ENCODE measurements at regions not wholly inside any gene's neighbourhood (a gene's known extent, or its start where the extent isn't known, plus 50 kb on each side); places are given as distances from the start of the nearest gene placed in this dataset.

GRCh38 chr12:116425256-116426193 lies 133.7 kb upstream of the MAP1LC3B2 start:
- POLR2A ChIA-PET: interaction anchor here (1.0 kb wide), 1 partner anchor 9 kb away, joined by 5 read pairs; no protein-coding TSS in a partner anchor
- no peak for TF ChIP-seq CTCF (IDR thresholded peaks at IDR 0.05; ENCODE audit: insufficient read depth, low read length, missing control alignments)
- CTCF ChIA-PET: interaction anchor here (1.0 to 4.2 kb wide), 5 partner anchors 10 to 428 kb away, joined by 3 to 12 read pairs (median 4); no protein-coding TSS in a partner anchor
- no peak overlapping the region for H3K4me3 ChIP-seq (ENCODE audit: low read depth, low read length)
- no peak for DNase-seq (ENCODE audit: low read depth, low spot score)

GRCh38 chr12:116426391-116427136 lies 132.6 kb upstream of the MAP1LC3B2 start:
- H3K4me3 ChIP-seq (ENCODE audit: low read depth, low read length): no peak overlapping the region
- TF ChIP-seq CTCF (IDR thresholded peaks at IDR 0.05; ENCODE audit: insufficient read depth, low read length, missing control alignments): peak; percentile 83
- ChIA-PET POLR2A (interaction anchor here (0.6 kb wide), 1 partner anchor 56 kb away, joined by 3 read pairs; no protein-coding TSS in a partner anchor), CTCF (interaction anchor here (0.9 to 1.1 kb wide), 2 partner anchors 15 to 190 kb away, joined by 3 read pairs; no protein-coding TSS in a partner anchor)
- peak; percentile 96 for DNase-seq (ENCODE audit: low read depth, low spot score)

GRCh38 chr12:116427200-116427930 lies 131.8 kb upstream of the MAP1LC3B2 start:
- DNase-seq (ENCODE audit: low read depth, low spot score): no peak
- CTCF ChIA-PET: interaction anchor here (0.9 to 1.1 kb wide), 2 partner anchors 14 to 191 kb away, joined by 3 read pairs; no protein-coding TSS in a partner anchor

GRCh38 chr12:116429826-116430360 lies 129.3 kb upstream of the MAP1LC3B2 start:
- DNase-seq (ENCODE audit: low read depth, low spot score): no peak
- ChIA-PET POLR2A (interaction anchor here (0.8 kb wide), 1 partner anchor 48 kb away, joined by 5 read pairs; no protein-coding TSS in a partner anchor), CTCF (interaction anchor here (1.5 to 1.6 kb wide), 2 partner anchors 31 to 415 kb away, joined by 3 to 4 read pairs; no protein-coding TSS in a partner anchor)
- TF ChIP-seq CTCF (IDR thresholded peaks at IDR 0.05; ENCODE audit: insufficient read depth, low read length, missing control alignments): no peak
- no peak overlapping the region for H3K4me3 ChIP-seq (ENCODE audit: low read depth, low read length)

More at GRCh38 chr12:116427200-116427930, 131.8 kb upstream of the MAP1LC3B2 start:
- no peak for TF ChIP-seq CTCF (IDR thresholded peaks at IDR 0.05; ENCODE audit: insufficient read depth, low read length, missing control alignments)
- POLR2A ChIA-PET: interaction anchor here (0.6 kb wide), 1 partner anchor 57 kb away, joined by 3 read pairs; no protein-coding TSS in a partner anchor
- H3K4me3 ChIP-seq (ENCODE audit: low read depth, low read length): no peak overlapping the region

GRCh38 chr12:116430911-116431565 lies 128.1 kb upstream of the MAP1LC3B2 start:
- no peak for TF ChIP-seq CTCF (IDR thresholded peaks at IDR 0.05; ENCODE audit: insufficient read depth, low read length, missing control alignments)
- DNase-seq (ENCODE audit: low read depth, low spot score): no peak
- no peak overlapping the region for H3K4me3 ChIP-seq (ENCODE audit: low read depth, low read length)
- POLR2A ChIA-PET: interaction anchor here (0.7 kb wide), 1 partner anchor 95 kb away, joined by 3 read pairs; no protein-coding TSS in a partner anchor
- CTCF ChIA-PET: interaction anchor here (1.3 to 1.4 kb wide), 2 partner anchors 9 to 169 kb away, joined by 3 read pairs; no protein-coding TSS in a partner anchor

All from AG04449 (cell line).